HCT116 (cell line): ENCODE measurements at regions not wholly inside any gene's neighbourhood (a gene's known extent, or its start where the extent isn't known, plus 50 kb on each side); places are given as distances from the start of the nearest gene placed in this dataset.

Source experiments
- ATF3 ChIP-seq: IDR thresholded peaks from 2 replicates; pipeline ENCODE4 v1.6.1; 2012
- CTCF ChIP-seq, 3 experiments: fragments of 200-600 bp in 1 of 3; sonication (generic) in 1 of 3; IDR thresholded peaks in 2 of 3; conservative IDR thresholded peaks in 1 of 3; 2 replicates each; pipeline ENCODE4 v1.5.1; 2012 to 2017; ENCODE audit warnings: low read depth in 2 of 3, low read length in 2 of 3, antibody characterized with exemption in 1 of 3, borderline replicate concordance in 1 of 3, control low read depth in 1 of 3, mild to moderate bottlenecking in 1 of 3, mixed read lengths in 1 of 3, mixed run types in 1 of 3, moderate library complexity in 1 of 3; ENCODE audit not compliant: insufficient read depth in 1 of 3
- EZH2phosphoT487 ChIP-seq: fragments of 200-600 bp; IDR thresholded peaks from 2 replicates; pipeline ENCODE4 v1.6.1; 2018; ENCODE audit warnings: antibody characterized with exemption, borderline replicate concordance
- FOSL1 ChIP-seq: IDR thresholded peaks from 2 replicates; pipeline ENCODE4 v1.6.1; 2012; ENCODE audit warnings: low read depth
- POLR2AphosphoS5 ChIP-seq: IDR thresholded peaks from 2 replicates; pipeline ENCODE4 v1.6.1; 2011; ENCODE audit warnings: mild to moderate bottlenecking, low read depth, low read length, moderate library complexity
- RAD21 ChIP-seq: IDR thresholded peaks from 2 replicates; pipeline ENCODE4 v1.6.1; 2012; ENCODE audit warnings: low read depth, mild to moderate bottlenecking
- YY1 ChIP-seq: IDR thresholded peaks from 2 replicates; pipeline ENCODE4 v1.6.1; 2011; ENCODE audit warnings: low read length, low read depth, moderate library complexity, mild to moderate bottlenecking; ENCODE audit not compliant: insufficient replicate concordance; ENCODE audit errors: extremely low read depth
- ZBTB33 ChIP-seq: IDR thresholded peaks from 2 replicates; pipeline ENCODE4 v1.6.1; 2011; ENCODE audit warnings: mild to moderate bottlenecking, low read length, moderate library complexity; ENCODE audit not compliant: insufficient replicate concordance; ENCODE audit errors: extremely low read depth
- ZNF274 ChIP-seq: fragments of 200-500 bp; sonication (Bioruptor generic); IDR thresholded peaks from 2 replicates; pipeline ENCODE4 v1.6.1; 2014; ENCODE audit warnings: mild to moderate bottlenecking, low read depth, low read length, inconsistent platforms

- TF ChIP-seq POLR2AphosphoS5 (no peak), CTCF (IDR thresholded peaks at IDR 0.05 in 2 of 3, conservative IDR thresholded peaks at IDR 0.05 in 1 of 3; ENCODE audit: borderline replicate concordance in 1 of 3, insufficient read depth in 1 of 3, low read depth in 2 of 3, low read length in 2 of 3) (no peak), ZBTB33 (no peak), RAD21 (no peak), FOSL1 (no peak), EZH2phosphoT487 (no peak), ZNF274 (no peak), YY1 (no peak), ATF3 (no peak)
Observed at GRCh38 chr16:76970087-76970744, 220.8 kb upstream of the MON1B start.
